Heart left ventricle (tissue), 16 donors: ENCODE measurements at regions not wholly inside any gene's neighbourhood (a gene's known extent, or its start where the extent isn't known, plus 50 kb on each side); places are given as distances from the start of the nearest gene placed in this dataset.

Experiments
- ATAC-seq, 4 donors: fragments of 200-7000 bp; cut with Tn5 transposase; one replicate each; pipeline ENCODE4 v1.9.1; 2020 to 2022; ENCODE audit warnings: moderate library complexity in 4 of 4, mild to moderate bottlenecking in 3 of 4, moderate number of reproducible peaks in 1 of 4
- DNase-seq, 5 donors: peaks; one replicate each; pipeline ENCODE4 v3.0.0-alpha.2; 2020
- H3K27ac ChIP-seq, 12 donors: fragments of 200-600 bp; sonication (generic) in 4 of 12; one replicate each; pipeline versions ENCODE4 v1.5.0 to v1.8.0; 2016 to 2022; ENCODE audit warnings: mild to moderate bottlenecking in 2 of 12
- H3K27me3 ChIP-seq, 9 donors: fragments of 200-600 bp; sonication (generic) in 2 of 9; one replicate each; pipeline versions ENCODE4 v1.5.1 to v1.8.0; 2016 to 2022; ENCODE audit warnings: mild to moderate bottlenecking in 3 of 9
- H3K36me3 ChIP-seq, 9 donors: fragments of 200-600 bp; sonication (generic) in 2 of 9; one replicate each; pipeline versions ENCODE4 v1.5.0 to v1.8.0; 2018 to 2022; ENCODE audit warnings: mild to moderate bottlenecking in 2 of 9
- H3K4me1 ChIP-seq, 12 donors: fragments of 200-600 bp; sonication (generic) in 4 of 12; one replicate each; pipeline versions ENCODE4 v1.5.0 to v1.8.0; 2016 to 2022; ENCODE audit warnings: mild to moderate bottlenecking in 3 of 12
- H3K4me3 ChIP-seq, 12 donors: fragments of 200-600 bp; sonication (generic) in 4 of 12; one replicate each; pipeline versions ENCODE4 v1.5.0 to v1.8.0; 2017 to 2022; ENCODE audit warnings: mild to moderate bottlenecking in 9 of 12, moderate library complexity in 4 of 12
- H3K9me3 ChIP-seq, 12 donors: fragments of 200-600 bp; sonication (generic) in 4 of 12; one replicate each; pipeline versions ENCODE4 v1.5.0 to v1.8.0; 2016 to 2022; ENCODE audit warnings: mild to moderate bottlenecking in 1 of 12
- CTCF ChIP-seq, 12 donors: fragments of 200-600 bp; sonication (generic) in 4 of 12; IDR thresholded peaks; one replicate each; pipeline versions ENCODE4 v1.5.0 to v1.8.0; 2018 to 2022; ENCODE audit warnings: antibody characterized with exemption in 12 of 12, mild to moderate bottlenecking in 5 of 12
- POLR2A ChIP-seq, 2 donors: fragments of 450-650 bp; IDR thresholded peaks; one replicate each; pipeline ENCODE4 v1.6.1; 2017; ENCODE audit warnings: antibody characterized with exemption in 2 of 2, mild to moderate bottlenecking in 2 of 2, moderate library complexity in 2 of 2
- WGBS, 4 donors: extraction: QIAGEN DNeasy Blood & Tissue Kit in 2 of 4; methylation state at CpG; one replicate each; pipeline versions ENCODE4 v1.1.5 to v1.1.7; 2013 to 2018; 5-methylcytosine and 5-hydroxymethylcytosine counted together
- intact Hi-C, 10 donors: fragments of 100-400 bp; cut with DNase I; formaldehyde crosslinking; loops; one replicate each; pipeline versions ENCODE4 v1.11.1 to v1.14.2; 2022
- donor health status: ischemic (EF 13 %, LVEDD 7.1; RV severe dilation, severe dysfunction).
- donor health status: healthy with polysubstance abuse.
- donor health status: DM: no; HTN: yes; CAD: no.
- donor health status: DM: no; HTN: no; CAD: no.
- donor health status: ischemic (EF 25% LVEDD 6.9; RV normal size, moderate dysfunction).
- donor health status: ischemic (EF 25% LVEDD 5.7; RV mildly dilated, moderate dysfunction).
- donor health status: healthy.
- donor health status: DM: yes; HTN: yes; CAD: no.
- donor health status: ischemic (EF 35%, LVEDD 5.7; RV mildly dilated, moderate dysfunction).
- donor health status: nonischemic (EF 11% LVEDD 7.7; RV severe dilation, severe dysfunction).
- donor health status: DM: yes; HTN: yes; CAD: no.
- donor health status: PGD.
- donor health status: ischemic (EF 29% LVEDD 5.4; RV normal size, mild dysfunction).
- donor health status: nonischemic (EF 23%, LVEDD 6.1; RV moderate dilation, normal function).

GRCh38 chr4:14878681-14879080 lies 123.6 kb upstream of the CPEB2 start:
- peaks cover 0 to 21% (median 11%) of the 10 kb centered on the region in 12 donors for H3K4me1 ChIP-seq
- H3K9me3 ChIP-seq = no peaks in the 10 kb centered on the region
- H3K27me3 ChIP-seq = no peaks in the 10 kb centered on the region
- no peaks in the 10 kb centered on the region for H3K36me3 ChIP-seq
- ATAC-seq (no peak), DNase-seq (no peak)
- intact Hi-C loops = loop anchor here in 1 of 10 donors (5.0 kb wide), 1 partner anchor 34 kb away; no protein-coding TSS in a partner anchor
- no peak overlapping the region for H3K4me3 ChIP-seq
- WGBS, 4 donors = 92 to 98% (median 95%) methylated on average over 3 of the region's 3 CpGs
- TF ChIP-seq CTCF (IDR thresholded peaks at IDR 0.05) (no peak), POLR2A (IDR thresholded peaks at IDR 0.05) (no peak)
- no peak overlapping the region for H3K27ac ChIP-seq

DNA sequence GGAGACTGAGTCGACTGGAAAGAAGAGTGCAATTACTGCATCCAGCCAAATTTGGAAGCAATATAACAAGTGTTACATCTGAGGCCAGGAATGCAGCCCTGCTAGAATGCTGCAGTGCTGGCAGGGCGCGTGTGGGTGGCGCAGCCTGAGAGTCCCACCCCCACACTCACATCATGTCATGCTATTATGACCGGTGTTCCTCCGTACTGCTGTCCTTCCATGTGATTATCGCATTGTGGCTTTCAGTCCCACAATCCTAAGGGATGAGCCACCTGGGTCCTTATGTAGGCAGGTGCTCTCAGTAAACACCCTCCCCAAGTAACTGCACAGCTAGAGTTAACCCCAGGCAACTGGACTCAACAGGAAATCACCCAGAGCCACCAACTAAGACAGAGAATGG lies 122.6 kb upstream of the CPEB2 start:
- TF ChIP-seq CTCF (IDR thresholded peaks at IDR 0.05) (no peak), POLR2A (IDR thresholded peaks at IDR 0.05) (no peak)
- intact Hi-C loops = loop anchor here in 1 of 10 donors (5.0 kb wide), 1 partner anchor 33 kb away; no protein-coding TSS in a partner anchor
- H3K36me3 ChIP-seq = no peaks in the 10 kb centered on the region
- WGBS, 4 donors = 89 to 96% (median 92%) methylated on average over 4 to 7 of the region's 7 CpGs
- no peaks in the 10 kb centered on the region for H3K9me3 ChIP-seq
- DNase-seq (no peak), ATAC-seq (no peak)
- H3K4me3 ChIP-seq = no peak overlapping the region
- peaks cover 0 to 21% (median 11%) of the 10 kb centered on the region in 12 donors for H3K4me1 ChIP-seq
- H3K27me3 ChIP-seq = no peaks in the 10 kb centered on the region
- H3K27ac ChIP-seq = no peak overlapping the region

GRCh38 chr4:14880805-14881204 lies 121.5 kb upstream of the CPEB2 start:
- intact Hi-C loops = no loop called here
- Histone ChIP-seq H3K4me1 (peaks cover 0 to 21% (median 11%) of the 10 kb centered on the region in 12 donors), H3K4me3 (no peak overlapping the region), H3K9me3 (no peaks in the 10 kb centered on the region), H3K36me3 (no peaks in the 10 kb centered on the region), H3K27ac (no peak overlapping the region), H3K27me3 (no peaks in the 10 kb centered on the region)
- 81 to 88% (median 85%) methylated on average over 2 of the region's 2 CpGs for WGBS, 4 donors
- no peak for TF ChIP-seq POLR2A (IDR thresholded peaks at IDR 0.05)
- no peak for TF ChIP-seq CTCF (IDR thresholded peaks at IDR 0.05)
- no peak for DNase-seq
- ATAC-seq = no peak

- intact Hi-C loops = no loop called here
- Histone ChIP-seq H3K36me3 (no peaks in the 10 kb centered on the region), H3K4me3 (no peak overlapping the region), H3K27ac (no peak overlapping the region), H3K4me1 (peaks cover 0 to 3% (median under 1%) of the 10 kb centered on the region in 12 donors), H3K27me3 (no peaks in the 10 kb centered on the region), H3K9me3 (no peaks in the 10 kb centered on the region)
- ATAC-seq (no peak), DNase-seq (no peak)
- WGBS, 4 donors = 84 to 92% (median 91%) methylated on average over 3 of the region's 3 CpGs
- TF ChIP-seq POLR2A (IDR thresholded peaks at IDR 0.05) (no peak), CTCF (IDR thresholded peaks at IDR 0.05) (no peak)
Observed at GRCh38 chr4:14883166-14883565, 119.1 kb upstream of the CPEB2 start.
